NCI-H774 (cell line): ENCODE measurements at regions not wholly inside any gene's neighbourhood (a gene's known extent, or its start where the extent isn't known, plus 50 kb on each side); places are given as distances from the start of the nearest gene placed in this dataset.

Experiments used
- DNase-seq: peaks from one replicate; lab custom pipeline; 2025; lab: John Stamatoyannopoulos, UW

DNA sequence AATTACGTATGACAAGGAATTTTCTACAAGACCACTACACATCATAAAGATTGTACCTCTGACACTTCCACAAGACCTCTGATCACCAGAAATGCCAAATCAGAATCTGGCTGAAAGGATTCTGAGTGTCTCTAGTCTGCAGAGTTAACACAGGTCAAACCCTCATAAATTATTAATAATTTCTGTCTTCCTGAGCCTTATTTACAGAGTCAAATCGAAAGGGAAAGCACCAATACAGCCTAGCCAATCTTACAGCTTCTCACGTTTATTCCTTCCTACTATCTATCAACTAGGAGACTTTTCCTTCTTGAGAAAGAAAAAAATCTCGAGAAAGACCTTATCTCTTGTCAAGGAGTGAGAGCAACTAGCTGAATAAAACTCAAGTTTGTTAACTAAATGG lies 2151.6 kb downstream of the MRPL39 start:
- no peak for DNase-seq

DNA sequence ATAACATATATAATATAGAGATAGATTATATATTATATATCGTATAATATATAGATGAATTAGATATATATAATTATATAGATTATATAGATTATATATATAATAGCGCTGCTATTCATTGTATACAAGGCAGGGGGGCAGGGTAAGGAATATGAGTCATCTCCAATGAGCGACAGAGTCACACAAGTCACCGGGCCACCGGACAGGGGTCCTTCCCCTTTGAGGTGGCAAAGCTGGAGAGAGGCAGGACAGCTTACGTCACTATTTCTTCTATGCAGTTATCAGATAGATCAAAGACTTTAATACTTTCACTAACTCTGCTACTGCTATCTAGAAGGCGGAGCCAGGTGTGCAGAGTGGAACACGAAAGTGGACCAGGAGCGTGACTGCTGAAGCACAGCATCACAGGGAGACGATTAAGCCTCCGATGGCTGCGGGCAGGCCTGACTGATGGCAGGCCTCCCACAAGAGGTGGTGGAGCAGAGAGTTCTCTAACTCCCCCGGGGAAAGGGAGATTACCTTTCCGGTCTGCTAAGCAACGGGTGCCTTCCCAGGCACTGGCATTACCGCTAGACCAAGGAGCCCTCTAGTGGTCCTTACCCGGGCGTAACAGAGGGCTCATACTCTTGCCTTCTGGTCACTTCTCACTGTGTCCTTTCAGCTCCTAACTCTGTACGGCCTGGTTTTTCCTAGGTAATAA lies 2154.7 kb downstream of the MRPL39 start:
- DNase-seq = no peak

GRCh38 chr21:23445307-23445706 lies 2162.0 kb downstream of the MRPL39 start:
- DNase-seq = no peak

GRCh38 chr21:23438081-23438480 lies 2169.2 kb downstream of the MRPL39 start:
- no peak for DNase-seq

DNA sequence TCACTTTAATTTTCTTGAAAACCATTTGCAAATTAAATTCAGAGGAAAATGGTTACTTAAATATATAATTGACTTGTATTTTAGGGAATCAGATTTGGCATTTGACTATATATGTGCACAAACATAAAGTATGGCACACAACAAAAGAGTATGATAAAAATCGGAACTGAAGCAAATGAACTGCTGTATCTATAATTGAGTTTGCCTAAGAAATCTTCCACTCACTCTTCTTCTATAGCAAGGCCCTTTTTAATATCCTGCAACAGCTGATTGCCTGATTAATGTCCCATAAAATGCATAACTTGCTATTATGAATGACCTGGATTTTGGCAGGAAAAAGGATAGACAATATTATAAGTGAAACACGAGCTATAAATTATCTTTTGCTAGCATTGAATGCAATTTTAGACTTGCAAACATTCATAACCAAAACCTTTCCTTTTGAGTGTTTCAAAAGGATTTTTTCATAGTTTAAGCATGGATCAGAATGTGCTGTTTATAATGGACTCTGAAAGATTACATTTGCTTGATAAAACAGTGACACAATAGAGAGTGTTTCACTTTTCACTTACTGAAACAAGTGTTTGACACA lies 2204.3 kb downstream of the MRPL39 start:
- DNase-seq = peak; percentile 66

DNA sequence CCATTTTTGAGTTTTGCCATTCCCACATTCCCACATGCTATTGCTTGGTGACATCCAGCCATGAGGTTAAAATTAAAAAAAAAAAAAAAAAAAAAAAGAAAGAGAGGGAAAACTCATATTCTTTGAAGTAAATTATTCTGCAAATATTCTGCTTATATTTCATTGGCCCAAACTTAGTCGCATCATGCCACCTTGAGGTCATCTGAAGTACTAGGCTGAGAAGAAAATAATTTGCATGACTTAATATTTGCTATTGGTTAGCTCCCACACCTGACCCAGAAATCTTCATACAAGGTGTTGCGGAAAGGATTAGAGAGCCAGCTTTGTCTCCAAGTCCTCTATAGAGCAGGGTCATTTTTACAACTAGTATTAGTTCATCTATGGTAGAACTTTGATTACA lies 2206.0 kb downstream of the MRPL39 start:
- DNase-seq = no peak

GRCh38 chr21:23398726-23399125 lies 2208.6 kb downstream of the MRPL39 start:
- no peak for DNase-seq

GRCh38 chr21:23394458-23394857 lies 2212.8 kb downstream of the MRPL39 start:
- no peak for DNase-seq

DNA sequence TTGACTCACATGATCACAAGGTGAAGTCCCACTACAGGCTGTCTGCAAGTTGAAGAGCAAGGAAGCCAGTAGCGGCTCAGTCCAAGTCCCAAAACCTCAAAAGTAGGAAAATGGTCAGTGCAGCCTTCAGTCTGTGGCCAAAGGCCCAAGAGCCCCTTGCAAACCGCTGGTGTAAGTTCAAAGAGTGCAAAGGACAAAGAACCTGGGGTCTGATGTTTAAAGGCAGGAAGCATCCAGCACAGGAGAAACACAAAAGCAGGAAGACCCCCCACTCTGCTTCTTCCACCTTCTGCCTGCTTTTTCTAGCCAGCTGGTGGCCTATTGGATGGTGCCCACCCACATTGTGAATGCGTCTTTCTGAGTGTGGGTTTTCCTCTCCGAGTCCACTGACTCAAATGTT lies 2222.6 kb downstream of the MRPL39 start:
- DNase-seq = no peak

DNA sequence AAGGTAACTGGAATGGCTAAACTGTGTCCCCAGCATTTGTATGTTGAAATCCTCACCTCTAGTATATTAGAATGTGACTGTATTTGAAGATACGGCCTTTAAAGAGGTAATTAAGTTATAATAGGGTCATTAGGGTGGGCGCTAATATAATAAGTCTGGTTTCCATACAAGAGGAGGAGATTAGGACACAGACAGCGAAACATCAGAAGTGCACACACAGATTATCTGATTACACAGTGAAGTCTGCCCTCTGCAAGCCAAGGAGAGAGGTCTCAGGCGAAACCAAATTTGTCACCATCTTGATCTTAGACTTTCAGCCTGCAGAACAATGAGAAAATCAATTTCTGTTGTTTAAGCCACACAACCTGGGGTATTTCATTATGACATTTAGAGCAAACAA lies 2233.1 kb downstream of the MRPL39 start:
- no peak for DNase-seq

DNA sequence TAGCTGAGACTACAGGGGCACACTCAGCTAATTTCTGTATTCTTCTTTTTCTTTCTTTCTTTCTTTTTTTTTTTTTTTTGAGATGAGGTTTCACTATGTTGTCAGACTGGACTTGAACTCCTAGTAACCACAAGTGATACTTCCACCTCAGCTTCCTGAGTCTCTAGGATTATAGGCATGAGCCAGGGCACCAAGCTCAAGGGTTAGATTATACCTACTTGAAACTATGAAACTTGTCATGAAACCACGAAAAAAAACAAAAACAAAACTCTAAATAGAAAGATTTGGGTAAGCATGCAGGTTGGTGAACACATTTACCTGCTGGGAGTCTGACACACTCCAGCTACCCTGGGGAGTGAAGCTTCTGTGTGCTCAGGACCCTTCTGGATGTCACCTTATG lies 2250.4 kb downstream of the MRPL39 start:
- no peak for DNase-seq

DNA sequence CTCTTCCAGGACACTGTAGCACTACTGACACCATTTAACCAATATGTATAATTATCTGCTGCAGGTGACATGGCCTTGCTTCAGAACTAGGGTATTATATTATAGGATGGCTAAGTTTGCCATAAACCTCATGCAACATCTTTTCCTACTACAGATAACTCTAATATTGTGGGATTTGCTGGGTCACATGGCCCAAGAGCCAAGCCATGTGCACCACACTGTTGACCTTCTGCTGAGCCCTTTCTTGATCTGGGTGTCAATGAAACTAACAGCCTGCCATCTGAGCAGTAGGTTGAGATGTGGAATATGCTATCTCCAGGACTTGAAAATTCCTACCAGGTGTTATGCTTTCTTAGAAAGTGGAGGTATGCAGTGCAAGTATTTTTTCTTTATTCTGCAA lies 2291.1 kb downstream of the MRPL39 start:
- DNase-seq = no peak

- no peak for DNase-seq
Measured at GRCh38 chr21:23308741-23309140, 2298.5 kb downstream of the MRPL39 start.

DNA sequence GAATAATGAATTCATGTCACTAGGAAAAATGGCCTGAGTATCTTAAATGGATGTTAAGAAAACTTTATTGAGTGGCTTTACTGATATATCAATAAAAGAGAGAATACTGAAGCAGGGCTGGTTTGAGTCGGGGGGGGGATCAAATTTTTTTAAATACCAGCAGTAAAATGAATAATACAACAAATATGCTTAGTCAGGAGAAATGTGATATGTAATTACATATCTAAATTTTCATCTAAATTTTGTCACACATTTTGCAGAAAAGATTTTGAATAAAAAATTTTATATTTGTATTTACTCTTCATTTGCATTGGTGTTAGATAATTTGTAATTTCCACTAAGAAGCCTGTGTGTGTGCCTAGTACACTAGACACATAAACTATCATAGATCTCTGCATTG lies 2300.2 kb downstream of the MRPL39 start:
- no peak for DNase-seq

DNA sequence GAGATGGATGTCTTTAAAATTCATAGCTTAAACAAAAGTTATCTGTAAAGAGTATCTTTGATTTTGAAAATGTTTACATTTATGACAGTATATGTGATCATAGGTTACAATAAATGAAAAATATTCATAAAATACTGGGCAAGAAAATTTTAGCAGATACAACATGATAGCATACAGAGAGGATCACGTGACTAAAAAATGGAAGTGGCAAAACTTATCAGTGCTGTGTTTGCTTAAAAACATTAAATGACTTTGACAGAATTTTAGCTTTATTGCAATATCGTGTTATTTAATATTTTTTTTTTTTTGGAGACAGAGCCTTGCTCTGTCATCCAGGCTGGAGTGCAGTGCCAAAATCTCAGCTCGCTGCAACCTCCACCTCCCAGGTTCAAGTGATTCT lies 2294.1 kb downstream of the NCAM2 start:
- no peak for DNase-seq

GRCh38 chr21:23281917-23282316 lies 2283.7 kb downstream of the NCAM2 start:
- no peak for DNase-seq

- DNase-seq = no peak
Measured at GRCh38 chr21:23249760-23250159, 2251.6 kb downstream of the NCAM2 start.

- no peak for DNase-seq
Measured at GRCh38 chr21:23247334-23247733, 2249.1 kb downstream of the NCAM2 start.

GRCh38 chr21:23245255-23245654 lies 2247.0 kb downstream of the NCAM2 start:
- DNase-seq = no peak

- no peak for DNase-seq
Measured at GRCh38 chr21:23223882-23224281, 2225.7 kb downstream of the NCAM2 start.

DNA sequence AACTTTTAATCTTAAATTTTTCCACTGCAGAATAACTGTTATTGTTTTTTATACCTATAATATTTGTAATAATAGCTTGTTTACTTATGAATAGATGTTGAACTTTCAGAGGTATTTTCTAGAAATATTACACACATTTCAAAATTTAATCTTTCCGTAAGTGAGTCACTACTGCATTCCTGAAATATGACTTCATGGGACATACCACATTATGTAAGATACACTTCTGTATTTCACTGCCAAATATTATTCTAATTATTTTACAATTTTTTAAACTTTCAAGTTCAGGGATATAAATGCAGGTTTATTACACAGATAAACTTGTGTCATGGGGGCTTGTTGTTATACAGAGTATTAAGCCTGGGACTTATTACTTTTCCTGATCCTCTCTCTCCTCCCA lies 2220.5 kb downstream of the NCAM2 start:
- no peak for DNase-seq

GRCh38 chr21:23217597-23217996 lies 2219.4 kb downstream of the NCAM2 start:
- no peak for DNase-seq

- no peak for DNase-seq
Measured at GRCh38 chr21:23215261-23215660, 2217.1 kb downstream of the NCAM2 start.
